Left ventricle myocardium inferior (tissue), 1 donor: ENCODE measurements at regions not wholly inside any gene's neighbourhood (a gene's known extent, or its start where the extent isn't known, plus 50 kb on each side); places are given as distances from the start of the nearest gene placed in this dataset.

Experiments used
- DNase-seq: peaks from one replicate; pipeline ENCODE4 v3.0.0-alpha.2; 2020
- H3K27ac ChIP-seq: fragments of 200-600 bp; replicated peaks from 2 replicates; pipeline ENCODE4 v1.8.0; 2021
- H3K27me3 ChIP-seq: fragments of 200-600 bp; 2 replicates; pipeline ENCODE4 v1.8.0; 2021; ENCODE audit warnings: low read depth
- H3K36me3 ChIP-seq: fragments of 200-600 bp; 2 replicates; pipeline ENCODE4 v1.8.0; 2021
- H3K4me1 ChIP-seq: fragments of 200-600 bp; 2 replicates; pipeline ENCODE4 v1.8.0; 2021
- H3K4me3 ChIP-seq: fragments of 200-600 bp; 2 replicates; pipeline ENCODE4 v1.8.0; 2021; ENCODE audit warnings: mild to moderate bottlenecking, moderate library complexity
- H3K9me3 ChIP-seq: fragments of 200-600 bp; replicated peaks from 2 replicates; pipeline ENCODE4 v1.8.0; 2021
- intact Hi-C: fragments of 100-400 bp; cut with micrococcal nuclease; formaldehyde crosslinking; loops from one replicate; pipeline ENCODE4 v1.11.0; 2022
- TF ChIP-seq, protein P1 (sequence below): fragments of 200-600 bp; IDR thresholded peaks from 2 replicates; pipeline ENCODE4 v1.8.0; 2021; ENCODE audit warnings: antibody characterized with exemption, mild to moderate bottlenecking, borderline replicate concordance
- donor health status: DM: no; HTN: yes; CAD: no; lungs with severe emphysema.

GRCh38 chr5:128813317-128814070 lies 151.8 kb upstream of the SLC27A6 start:
- Histone ChIP-seq H3K4me1 (no peaks in the 10 kb centered on the region), H3K27me3 (no peaks in the 10 kb centered on the region), H3K36me3 (no peaks in the 10 kb centered on the region), H3K9me3 (peaks cover 23% of the 10 kb centered on the region), H3K27ac (no peak overlapping the region), H3K4me3 (no peak overlapping the region)
- intact Hi-C loops = no loop called here
- no peak for DNase-seq
- TF ChIP-seq, protein P1, sequence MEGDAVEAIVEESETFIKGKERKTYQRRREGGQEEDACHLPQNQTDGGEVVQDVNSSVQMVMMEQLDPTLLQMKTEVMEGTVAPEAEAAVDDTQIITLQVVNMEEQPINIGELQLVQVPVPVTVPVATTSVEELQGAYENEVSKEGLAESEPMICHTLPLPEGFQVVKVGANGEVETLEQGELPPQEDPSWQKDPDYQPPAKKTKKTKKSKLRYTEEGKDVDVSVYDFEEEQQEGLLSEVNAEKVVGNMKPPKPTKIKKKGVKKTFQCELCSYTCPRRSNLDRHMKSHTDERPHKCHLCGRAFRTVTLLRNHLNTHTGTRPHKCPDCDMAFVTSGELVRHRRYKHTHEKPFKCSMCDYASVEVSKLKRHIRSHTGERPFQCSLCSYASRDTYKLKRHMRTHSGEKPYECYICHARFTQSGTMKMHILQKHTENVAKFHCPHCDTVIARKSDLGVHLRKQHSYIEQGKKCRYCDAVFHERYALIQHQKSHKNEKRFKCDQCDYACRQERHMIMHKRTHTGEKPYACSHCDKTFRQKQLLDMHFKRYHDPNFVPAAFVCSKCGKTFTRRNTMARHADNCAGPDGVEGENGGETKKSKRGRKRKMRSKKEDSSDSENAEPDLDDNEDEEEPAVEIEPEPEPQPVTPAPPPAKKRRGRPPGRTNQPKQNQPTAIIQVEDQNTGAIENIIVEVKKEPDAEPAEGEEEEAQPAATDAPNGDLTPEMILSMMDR = no peak

DNA sequence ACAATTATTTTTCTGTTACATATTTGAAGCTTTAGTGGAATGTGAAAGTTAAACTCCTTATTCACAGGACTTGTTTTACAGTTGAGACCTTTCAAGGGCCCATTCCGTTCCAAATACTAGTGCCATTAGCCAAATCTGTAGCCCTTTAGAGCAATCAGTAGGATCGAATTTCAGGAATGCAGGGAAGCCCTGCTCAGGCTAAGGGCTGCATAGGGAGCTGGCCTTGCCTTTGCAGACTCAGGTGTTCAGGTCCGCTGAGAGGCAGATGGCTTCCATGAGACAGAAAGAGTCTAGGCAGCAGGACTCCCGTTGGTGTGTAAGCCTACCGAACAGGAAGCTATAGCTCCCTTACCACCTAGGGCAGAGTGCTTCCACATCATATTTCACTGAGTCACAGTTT lies 150.1 kb upstream of the SLC27A6 start:
- Histone ChIP-seq H3K27me3 (no peaks in the 10 kb centered on the region), H3K4me3 (no peak overlapping the region), H3K9me3 (peaks cover 25% of the 10 kb centered on the region), H3K27ac (no peak overlapping the region), H3K36me3 (no peaks in the 10 kb centered on the region), H3K4me1 (no peaks in the 10 kb centered on the region)
- no peak for DNase-seq
- intact Hi-C loops = no loop called here
- TF ChIP-seq, protein P1 = no peak

- DNase-seq = no peak
- TF ChIP-seq, protein P1 = no peak
- H3K4me1 ChIP-seq = no peaks in the 10 kb centered on the region
- no peaks in the 10 kb centered on the region for H3K9me3 ChIP-seq
- H3K27ac ChIP-seq = no peak overlapping the region
- no peak overlapping the region for H3K4me3 ChIP-seq
- no peaks in the 10 kb centered on the region for H3K27me3 ChIP-seq
- H3K36me3 ChIP-seq = no peaks in the 10 kb centered on the region
- intact Hi-C loops = no loop called here
Measured at GRCh38 chr5:128825826-128826225, 139.5 kb upstream of the SLC27A6 start.

DNA sequence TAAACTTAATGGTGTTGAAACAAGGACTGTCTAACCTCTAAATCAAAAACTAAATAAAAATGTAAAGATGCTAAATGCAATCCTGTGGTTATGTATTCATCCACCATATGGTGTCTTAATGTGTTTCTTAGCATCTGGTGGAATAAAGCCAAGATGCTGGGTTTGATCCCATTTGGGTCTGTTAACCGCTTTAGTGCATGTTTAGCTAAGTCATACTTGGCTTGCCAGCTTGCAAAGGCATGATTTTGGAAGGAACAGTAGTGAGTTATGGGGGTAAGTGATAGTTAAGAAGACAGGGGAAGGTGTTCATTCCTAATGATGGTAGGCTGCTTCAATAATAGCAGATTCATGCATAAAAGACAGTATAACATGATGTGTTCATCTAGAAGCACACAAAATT lies 139.0 kb upstream of the SLC27A6 start:
- intact Hi-C loops = no loop called here
- Histone ChIP-seq H3K36me3 (no peaks in the 10 kb centered on the region), H3K27me3 (no peaks in the 10 kb centered on the region), H3K27ac (no peak overlapping the region), H3K4me3 (no peak overlapping the region), H3K4me1 (no peaks in the 10 kb centered on the region), H3K9me3 (no peaks in the 10 kb centered on the region)
- no peak for DNase-seq
- TF ChIP-seq, protein P1 = no peak

DNA sequence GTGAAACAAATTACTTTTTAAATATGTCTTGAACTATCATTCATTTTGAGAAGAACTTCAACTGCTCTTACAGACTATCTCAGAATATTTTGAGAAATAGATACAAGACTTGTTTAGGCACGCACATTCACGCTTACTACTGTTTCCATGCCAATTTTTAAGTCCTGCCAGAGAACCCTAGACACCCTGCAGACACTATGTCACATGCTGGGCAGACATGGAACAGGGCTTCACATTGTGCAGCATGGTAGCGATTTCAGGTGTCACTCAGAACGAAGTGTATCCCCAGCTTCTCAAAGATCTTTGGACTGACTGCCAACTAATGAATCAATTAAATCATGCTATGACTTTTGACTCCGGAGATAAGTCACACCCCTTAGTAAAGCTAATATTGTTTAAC lies 128.7 kb upstream of the SLC27A6 start:
- no peak for DNase-seq
- TF ChIP-seq, protein P1 = no peak
- intact Hi-C loops = no loop called here

More for the DNA sequence above, 128.7 kb upstream of the SLC27A6 start:
- no peaks in the 10 kb centered on the region for H3K36me3 ChIP-seq
- H3K27me3 ChIP-seq = no peaks in the 10 kb centered on the region
- H3K27ac ChIP-seq = no peak overlapping the region
- no peaks in the 10 kb centered on the region for H3K4me1 ChIP-seq
- no peak overlapping the region for H3K4me3 ChIP-seq
- no peaks in the 10 kb centered on the region for H3K9me3 ChIP-seq
